Esophagus mucosa (tissue), 1 donor: ENCODE measurements at regions not wholly inside any gene's neighbourhood (a gene's known extent, or its start where the extent isn't known, plus 50 kb on each side); places are given as distances from the start of the nearest gene placed in this dataset.

ENCODE experiments used
- ATAC-seq: fragments of 200-7000 bp; cut with Tn5 transposase; one replicate; pipeline ENCODE4 v1.9.1; 2020
- donor health status: DM: yes; HTN: yes; CAD: no.

- no peak for ATAC-seq
Measured at GRCh38 chr1:193685986-193686385, 499.6 kb upstream of the B3GALT2 start.

- ATAC-seq, result no peak
Measured at GRCh38 chr1:193681422-193681821, 495.0 kb upstream of the B3GALT2 start.

- no peak for ATAC-seq
Measured at GRCh38 chr1:193680924-193681316, 494.5 kb upstream of the B3GALT2 start.

- no peak for ATAC-seq
Measured at GRCh38 chr1:193680247-193680923, 494.0 kb upstream of the B3GALT2 start.

GRCh38 chr1:193677874-193678273, 491.5 kb upstream of the B3GALT2 start:
- ATAC-seq, result no peak

GRCh38 chr1:193676996-193677549, 490.7 kb upstream of the B3GALT2 start:
- no peak for ATAC-seq

- ATAC-seq, result no peak
Measured at GRCh38 chr1:193674292-193674944, 488.0 kb upstream of the B3GALT2 start.

GRCh38 chr1:193666485-193667083, 480.2 kb upstream of the B3GALT2 start:
- no peak for ATAC-seq

GRCh38 chr1:193663965-193664364, 477.6 kb upstream of the B3GALT2 start:
- ATAC-seq, result no peak

- no peak for ATAC-seq
Measured at GRCh38 chr1:193662030-193662429, 475.6 kb upstream of the B3GALT2 start.

- ATAC-seq, result no peak
Measured at GRCh38 chr1:193661385-193661784, 475.0 kb upstream of the B3GALT2 start.

GRCh38 chr1:193660428-193660827, 474.0 kb upstream of the B3GALT2 start:
- ATAC-seq, result no peak

GRCh38 chr1:193658691-193659090, 472.3 kb upstream of the B3GALT2 start:
- ATAC-seq, result no peak

GRCh38 chr1:193658081-193658480, 471.7 kb upstream of the B3GALT2 start:
- ATAC-seq, result no peak

GRCh38 chr1:193657552-193657951, 471.1 kb upstream of the B3GALT2 start:
- no peak for ATAC-seq

- ATAC-seq, result no peak
Measured at GRCh38 chr1:193656841-193657240, 470.4 kb upstream of the B3GALT2 start.

- peak; percentile 63 for ATAC-seq
Measured at GRCh38 chr1:193654951-193655735, 468.7 kb upstream of the B3GALT2 start.

- no peak for ATAC-seq
Measured at GRCh38 chr1:193649587-193649986, 463.2 kb upstream of the B3GALT2 start.

GRCh38 chr1:193634876-193635275, 448.5 kb upstream of the B3GALT2 start:
- ATAC-seq, result no peak

- no peak for ATAC-seq
Measured at GRCh38 chr1:193634470-193634869, 448.1 kb upstream of the B3GALT2 start.

GRCh38 chr1:193633991-193634390, 447.6 kb upstream of the B3GALT2 start:
- no peak for ATAC-seq

- no peak for ATAC-seq
Measured at GRCh38 chr1:193633093-193633492, 446.7 kb upstream of the B3GALT2 start.

GRCh38 chr1:193631306-193631705, 444.9 kb upstream of the B3GALT2 start:
- ATAC-seq, result no peak
